GM12892 (cell line): ENCODE measurements at regions not wholly inside any gene's neighbourhood (a gene's known extent, or its start where the extent isn't known, plus 50 kb on each side); places are given as distances from the start of the nearest gene placed in this dataset.

ENCODE experiments used
- DNase-seq: peaks from one replicate; pipeline ENCODE4 v3.0.0; 2011; ENCODE audit not compliant: insufficient read length
- FAIRE-seq: peaks from 2 replicates; lab custom pipeline; 2011; peaks lifted over from hg19 to GRCh38; lab: Jason Lieb, UNC
- POLR2A ChIP-seq: IDR thresholded peaks from 2 replicates; pipeline ENCODE4 v1.6.1; 2011; ENCODE audit warnings: low read depth, low read length, control low read depth
- POLR2AphosphoS5 ChIP-seq: IDR thresholded peaks from 2 replicates; pipeline ENCODE4 v1.6.1; 2011; ENCODE audit warnings: low read depth, low read length, control low read depth
- TAF1 ChIP-seq: IDR thresholded peaks from 2 replicates; pipeline ENCODE4 v1.6.1; 2011; ENCODE audit warnings: low read depth, mild to moderate bottlenecking, control low read depth, low read length, borderline replicate concordance

DNA sequence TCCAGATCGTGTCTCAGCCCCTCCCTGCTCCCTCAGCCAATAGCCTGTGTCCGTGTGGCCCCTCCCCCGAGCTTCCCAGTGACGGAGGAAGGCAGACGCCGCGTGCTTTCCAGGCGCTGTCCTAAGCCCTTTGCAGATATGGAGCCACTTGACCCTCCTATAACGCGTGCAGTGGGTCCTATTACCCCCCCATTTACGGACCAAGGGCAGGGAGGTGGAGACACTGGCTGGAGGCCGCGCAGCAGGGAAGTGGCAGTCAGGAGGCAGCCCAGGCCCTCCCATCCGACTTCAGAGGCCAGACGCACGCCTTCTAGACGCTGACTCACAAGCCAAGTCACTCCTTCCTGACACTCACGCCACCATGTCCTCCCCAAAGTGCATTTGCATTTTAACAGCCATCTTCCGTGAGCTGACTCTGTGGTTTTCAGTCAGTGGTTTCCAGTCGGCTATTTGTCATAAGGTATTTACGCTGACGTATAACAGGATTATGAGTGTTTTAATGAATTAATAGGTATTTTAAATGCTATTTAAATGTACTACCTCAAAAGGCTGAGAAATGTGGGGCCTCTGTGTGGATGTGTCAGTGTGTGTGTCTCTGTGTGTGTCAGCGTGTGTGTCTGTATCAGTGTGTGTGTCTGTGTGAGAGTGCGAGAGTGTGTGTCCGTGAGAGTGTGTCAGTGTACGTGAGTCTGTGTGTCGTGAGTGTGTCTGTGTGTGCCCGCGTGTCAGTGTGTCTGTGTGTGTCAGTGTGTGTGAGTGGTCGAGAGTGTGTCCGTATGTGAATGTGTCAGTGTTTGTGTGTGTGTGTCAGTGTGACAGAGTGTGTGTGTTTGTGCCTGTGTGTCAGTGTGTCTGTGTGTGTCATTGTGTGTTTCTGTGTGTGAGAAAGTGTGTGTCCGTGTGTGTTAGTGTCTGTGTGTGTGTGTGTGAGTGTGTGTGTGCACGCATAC is 92.0 kb upstream of the INSIG1 start:
- peak; percentile 82 for DNase-seq
- FAIRE-seq = peak; percentile 90
- peak; percentile 75 for TF ChIP-seq POLR2A
- TF ChIP-seq TAF1 = no peak
- peak; percentile 77; the same call in 1 of the 2 replicates for TF ChIP-seq POLR2AphosphoS5

DNA sequence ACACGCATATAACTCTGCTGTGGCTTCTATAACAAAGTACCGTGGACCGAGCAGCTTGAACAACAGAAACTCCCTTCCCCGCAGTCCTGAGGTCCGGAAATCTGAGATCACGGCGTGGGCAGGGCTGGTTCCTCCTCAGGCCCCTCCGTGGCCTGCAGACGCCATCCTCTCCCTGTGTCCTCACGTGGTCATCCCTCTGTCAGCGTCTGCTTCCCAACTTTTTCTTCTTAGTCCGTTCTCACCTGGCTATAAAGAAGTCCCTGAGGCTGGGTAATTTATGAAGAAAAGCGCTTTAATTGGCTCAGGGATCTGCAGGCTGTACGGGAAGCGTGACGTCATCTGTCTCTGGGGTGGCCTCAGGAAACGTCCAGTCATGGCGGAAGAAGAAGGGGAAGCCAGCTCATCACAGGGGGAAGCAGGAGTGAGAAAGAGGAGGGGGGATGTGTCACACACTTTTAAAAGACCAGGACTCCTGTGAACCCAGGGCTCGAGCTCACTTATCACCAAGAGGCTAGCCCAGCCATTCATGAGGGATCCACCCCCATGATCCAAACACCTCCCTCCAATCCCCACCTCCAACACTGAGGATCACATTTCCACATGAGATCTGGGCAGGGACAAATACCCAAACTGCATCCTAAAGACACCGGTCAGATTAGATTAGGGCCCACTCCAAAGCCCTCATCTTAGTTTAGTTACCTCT is 91.2 kb upstream of the INSIG1 start:
- peak; percentile 27 for FAIRE-seq
- TF ChIP-seq POLR2AphosphoS5 = no peak
- TF ChIP-seq POLR2A = no peak; the same call in 1 of the 2 replicates
- TF ChIP-seq TAF1 = no peak
- peak; percentile 55 for DNase-seq

DNA sequence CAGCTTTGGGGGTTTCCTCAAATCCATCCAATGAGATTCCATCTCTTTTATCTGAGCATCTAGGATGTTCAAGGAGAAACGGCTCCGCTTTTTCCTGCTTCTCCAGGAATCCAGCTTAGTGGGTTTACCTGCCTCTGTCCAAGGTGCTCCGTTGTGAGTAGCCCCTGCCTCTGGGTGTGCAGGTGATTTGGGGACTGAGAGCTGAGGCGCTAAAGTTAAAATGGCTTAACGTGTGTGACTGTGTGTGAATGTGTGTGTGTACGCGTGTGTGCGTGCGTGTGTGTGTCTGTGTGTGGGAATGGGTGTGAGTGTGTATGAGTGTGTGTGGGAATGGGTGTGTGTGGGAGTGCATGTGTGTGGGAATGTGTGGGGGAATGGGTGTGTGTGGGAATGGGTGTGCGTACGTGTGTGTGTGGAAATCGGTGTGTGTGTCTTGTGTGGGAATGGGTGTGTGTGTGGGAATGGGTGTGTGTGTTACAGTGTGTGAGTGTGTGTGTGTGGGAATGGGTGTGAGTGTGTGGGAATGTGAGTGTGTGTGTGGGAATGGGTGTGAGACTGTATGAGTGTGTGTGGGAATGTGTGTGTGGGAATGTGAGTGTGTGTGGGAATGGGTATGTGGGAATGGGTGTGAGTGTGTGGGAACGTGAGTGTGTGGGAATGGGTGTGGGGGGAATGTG is 90.2 kb upstream of the INSIG1 start:
- DNase-seq (no peak), FAIRE-seq (no peak)
- TF ChIP-seq TAF1 (no peak), POLR2A (no peak), POLR2AphosphoS5 (no peak)

DNA sequence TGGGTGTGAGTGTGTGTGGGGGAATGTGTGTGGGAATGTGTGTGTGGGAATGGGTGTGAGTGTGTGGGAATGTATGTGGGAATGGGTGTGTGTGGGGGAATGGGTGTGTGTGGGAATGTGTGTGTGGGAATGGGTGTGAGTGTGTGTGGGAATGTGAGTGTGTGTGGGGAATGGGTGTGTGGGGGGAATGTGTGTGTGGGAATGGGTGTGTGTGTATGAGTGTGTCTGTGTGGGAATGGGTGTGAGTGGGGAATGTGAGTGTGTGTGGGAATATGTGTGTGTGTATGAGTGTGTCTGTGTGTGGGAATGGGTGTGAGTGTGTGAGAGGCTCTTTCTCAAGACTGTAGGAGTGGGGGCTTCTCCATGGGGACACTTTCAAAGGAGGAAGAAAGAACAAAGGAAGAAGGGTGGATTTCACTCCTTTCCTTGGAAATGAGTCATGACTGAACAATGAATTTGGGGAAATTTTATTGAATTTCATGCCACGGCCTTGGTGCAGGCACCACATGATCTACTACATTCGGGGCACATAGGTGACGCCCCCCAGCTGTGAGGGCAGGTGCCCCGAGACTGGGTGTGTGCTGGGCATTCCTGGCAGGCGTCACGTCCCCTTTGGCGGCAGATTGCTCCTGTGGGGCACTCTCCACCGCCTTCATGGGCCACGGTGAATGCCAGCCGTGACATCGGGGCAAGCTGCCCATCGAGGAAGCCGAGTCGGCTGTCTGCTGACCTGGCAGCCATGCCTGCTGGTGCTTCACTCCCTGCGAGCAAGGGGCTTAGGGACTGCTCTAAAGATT is 88.8 kb upstream of the INSIG1 start:
- FAIRE-seq (no peak), DNase-seq (no peak)
- TF ChIP-seq POLR2A (no peak), TAF1 (no peak), POLR2AphosphoS5 (no peak)

DNA sequence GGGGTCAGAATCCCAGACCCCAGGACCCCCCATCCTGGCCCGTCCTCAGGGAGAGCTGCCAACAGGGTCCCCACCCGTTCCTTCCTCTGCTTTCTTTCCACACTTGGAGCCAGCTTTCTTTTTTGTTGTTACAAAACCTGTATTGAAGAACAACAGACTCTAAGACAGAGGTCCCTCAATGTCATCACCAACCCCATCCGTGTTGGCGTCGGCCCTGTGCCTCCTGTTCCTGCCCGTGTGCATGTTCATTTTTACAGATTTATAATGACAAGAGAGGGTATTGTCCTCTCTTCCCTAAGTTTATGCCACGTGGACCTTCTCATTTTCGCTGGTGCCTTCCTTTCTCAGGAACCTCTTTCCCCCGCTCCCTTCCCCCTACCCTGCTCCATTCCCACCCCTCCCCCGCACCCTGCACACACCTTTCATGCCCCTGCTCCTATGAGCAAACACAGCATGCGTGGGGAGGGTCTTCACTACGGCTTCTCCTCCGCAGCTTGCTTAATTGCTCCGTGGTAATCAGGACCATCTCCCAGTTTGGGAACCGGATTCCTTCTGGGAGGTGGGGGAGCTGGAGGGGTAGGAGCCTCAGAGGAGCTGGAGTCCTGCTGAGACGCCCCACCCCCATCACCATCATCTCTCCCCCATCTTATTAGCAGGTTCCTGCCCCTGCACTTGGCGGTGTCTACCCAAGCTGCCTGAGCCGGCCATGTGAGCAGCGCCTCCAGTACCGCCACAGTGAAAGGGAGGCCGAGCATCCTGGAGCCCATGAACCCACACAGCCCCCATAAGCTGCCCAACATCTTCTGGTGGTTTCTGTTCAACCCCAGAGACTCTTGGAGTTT is 88.0 kb upstream of the INSIG1 start:
- TF ChIP-seq TAF1 (no peak), POLR2AphosphoS5 (no peak), POLR2A (no peak)
- no peak for FAIRE-seq
- DNase-seq = no peak

DNA sequence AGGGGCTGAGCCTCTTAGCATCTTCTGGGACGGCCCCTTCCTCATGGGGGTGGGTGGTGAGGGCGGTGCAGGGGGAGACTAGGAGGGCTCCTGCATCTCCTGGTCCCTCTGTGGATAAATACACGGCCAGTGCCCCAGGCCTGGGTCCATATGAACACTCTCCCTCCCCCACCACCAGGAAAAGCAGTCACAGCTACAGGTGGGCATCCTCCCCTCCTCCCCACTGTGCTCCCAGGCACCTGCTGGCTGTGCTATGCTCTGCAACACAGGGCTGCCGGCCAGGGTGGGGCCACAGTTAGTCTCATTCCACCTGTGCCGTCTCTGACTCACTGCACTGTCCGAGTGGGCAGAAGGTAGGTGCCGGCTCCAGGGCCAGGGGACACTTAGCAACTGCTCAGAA is 87.3 kb upstream of the INSIG1 start:
- TF ChIP-seq POLR2AphosphoS5 (no peak), TAF1 (no peak), POLR2A (no peak)
- no peak for DNase-seq
- no peak for FAIRE-seq

DNA sequence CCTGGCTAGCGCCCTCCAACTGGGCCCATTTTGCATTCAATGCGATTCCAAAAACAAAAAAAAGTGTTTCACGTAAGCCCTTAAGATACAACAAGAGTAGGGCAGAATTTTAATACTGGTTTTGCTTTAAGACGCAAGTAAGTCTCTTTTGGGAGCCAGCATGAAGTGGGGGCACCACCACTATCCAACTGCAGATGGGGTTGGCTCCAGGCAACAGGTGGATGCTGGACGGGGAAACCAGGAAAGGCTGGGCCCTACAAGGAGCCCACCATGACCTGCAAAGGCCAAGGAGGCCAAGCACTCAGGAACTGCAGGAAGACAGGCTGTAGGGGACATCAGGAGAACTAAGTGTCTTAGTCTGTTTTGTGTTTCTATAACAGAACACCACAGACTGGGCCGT is 86.5 kb upstream of the INSIG1 start:
- no peak for FAIRE-seq
- TF ChIP-seq POLR2AphosphoS5 (no peak), TAF1 (no peak), POLR2A (no peak)
- DNase-seq = no peak

DNA sequence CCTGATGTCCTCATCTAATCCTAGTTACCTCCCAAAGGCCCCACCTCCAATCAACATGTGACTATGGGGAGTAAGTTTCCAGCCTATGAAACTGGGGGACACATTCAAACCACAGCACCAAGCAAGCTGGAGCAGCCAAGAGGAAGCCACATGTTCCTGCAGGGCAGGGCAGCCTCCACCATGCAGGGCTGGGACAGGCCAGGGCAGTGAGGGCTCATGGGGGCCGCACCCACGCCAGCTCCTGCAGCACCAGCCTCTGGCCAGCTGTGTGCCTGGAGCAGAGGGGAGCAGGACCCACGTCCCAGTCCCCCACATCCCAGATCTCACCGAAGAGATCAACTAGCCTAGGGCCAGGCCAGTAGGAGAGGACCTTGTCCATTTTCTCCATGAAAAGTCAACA is 85.9 kb upstream of the INSIG1 start:
- DNase-seq (no peak), FAIRE-seq (no peak)
- no peak for TF ChIP-seq TAF1
- no peak for TF ChIP-seq POLR2AphosphoS5
- TF ChIP-seq POLR2A = no peak

DNA sequence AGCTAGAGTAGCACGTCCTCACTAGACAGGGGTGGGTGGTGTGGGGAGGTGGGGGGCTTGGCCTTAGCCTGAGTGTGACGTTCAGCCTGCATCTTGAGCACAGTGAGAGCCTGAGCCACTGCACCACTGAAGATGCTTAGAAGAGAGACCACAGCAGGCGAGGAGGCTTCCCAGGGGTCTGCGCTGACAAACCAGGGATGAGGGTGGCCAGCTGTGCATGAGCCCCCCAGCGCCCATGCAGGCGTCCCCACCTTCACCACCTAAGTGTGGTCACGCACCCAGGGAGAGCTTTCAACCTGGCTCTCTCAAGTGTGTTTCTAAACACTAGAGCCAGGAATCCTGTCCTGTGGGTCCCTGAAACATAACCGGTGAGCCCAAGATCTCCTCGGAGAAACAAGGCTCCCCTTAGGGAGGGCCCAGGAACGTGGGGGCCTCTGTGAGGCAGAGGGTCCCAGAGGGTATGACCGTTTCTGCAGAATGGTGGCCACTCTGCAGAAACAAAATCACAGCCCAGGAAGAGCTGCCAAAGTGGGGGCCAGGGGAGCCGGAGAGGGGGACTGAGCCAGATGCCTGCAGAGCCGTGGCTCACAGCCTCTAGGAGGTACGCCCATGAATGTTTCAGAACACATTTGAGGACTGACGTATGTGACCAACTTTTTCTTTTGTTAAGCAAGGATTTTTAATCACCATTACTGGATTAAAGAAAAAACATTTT is 85.2 kb upstream of the INSIG1 start:
- DNase-seq (no peak), FAIRE-seq (no peak)
- no peak for TF ChIP-seq POLR2AphosphoS5
- TF ChIP-seq TAF1 = no peak
- TF ChIP-seq POLR2A = no peak

DNA sequence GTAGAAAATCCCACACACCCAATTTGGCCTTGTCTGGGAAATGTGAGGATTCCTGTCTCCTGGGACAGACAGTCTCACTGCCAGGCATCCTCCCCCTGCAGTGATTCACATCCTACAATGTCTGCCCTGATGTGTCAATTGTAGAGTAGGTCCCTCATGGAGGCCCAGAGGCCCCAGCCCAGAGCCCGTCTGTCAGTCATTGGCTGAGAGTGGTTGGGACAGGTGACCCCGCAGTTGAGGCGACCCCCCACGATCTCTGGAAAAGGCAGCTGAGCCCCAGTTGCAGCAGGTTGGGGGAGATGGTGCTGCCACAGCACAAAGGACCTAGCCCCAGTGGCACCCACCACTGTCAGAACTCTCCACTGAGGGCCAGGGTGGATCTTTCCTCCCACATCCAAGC is 84.3 kb upstream of the INSIG1 start:
- TF ChIP-seq POLR2A = no peak
- no peak for TF ChIP-seq POLR2AphosphoS5
- TF ChIP-seq TAF1 = no peak
- FAIRE-seq (no peak), DNase-seq (no peak)
